ENCODE measurements at regions not wholly inside any gene's neighbourhood (a gene's known extent, or its start where the extent isn't known, plus 50 kb on each side); places are given as distances from the start of the nearest gene placed in this dataset.

- Histone ChIP-seq H3K27ac (no peak overlapping the region), H3K27me3 (peaks cover 0 to 7% (median 0%) of the 10 kb centered on the region in 9 donors), H3K9me3 (no peaks in the 10 kb centered on the region), H3K4me1 (peaks cover 0 to 1% (median 0%) of the 10 kb centered on the region in 12 donors), H3K4me3 (no peak overlapping the region), H3K36me3 (no peaks in the 10 kb centered on the region)
- intact Hi-C loops (cut with DNase I) = no loop called here
- no peak for DNase-seq
- 84 to 95% (median 92%) methylated on average over 3 of the region's 3 CpGs for WGBS, 4 donors
- ATAC-seq = no peak
- TF ChIP-seq, protein P1, sequence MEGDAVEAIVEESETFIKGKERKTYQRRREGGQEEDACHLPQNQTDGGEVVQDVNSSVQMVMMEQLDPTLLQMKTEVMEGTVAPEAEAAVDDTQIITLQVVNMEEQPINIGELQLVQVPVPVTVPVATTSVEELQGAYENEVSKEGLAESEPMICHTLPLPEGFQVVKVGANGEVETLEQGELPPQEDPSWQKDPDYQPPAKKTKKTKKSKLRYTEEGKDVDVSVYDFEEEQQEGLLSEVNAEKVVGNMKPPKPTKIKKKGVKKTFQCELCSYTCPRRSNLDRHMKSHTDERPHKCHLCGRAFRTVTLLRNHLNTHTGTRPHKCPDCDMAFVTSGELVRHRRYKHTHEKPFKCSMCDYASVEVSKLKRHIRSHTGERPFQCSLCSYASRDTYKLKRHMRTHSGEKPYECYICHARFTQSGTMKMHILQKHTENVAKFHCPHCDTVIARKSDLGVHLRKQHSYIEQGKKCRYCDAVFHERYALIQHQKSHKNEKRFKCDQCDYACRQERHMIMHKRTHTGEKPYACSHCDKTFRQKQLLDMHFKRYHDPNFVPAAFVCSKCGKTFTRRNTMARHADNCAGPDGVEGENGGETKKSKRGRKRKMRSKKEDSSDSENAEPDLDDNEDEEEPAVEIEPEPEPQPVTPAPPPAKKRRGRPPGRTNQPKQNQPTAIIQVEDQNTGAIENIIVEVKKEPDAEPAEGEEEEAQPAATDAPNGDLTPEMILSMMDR (IDR thresholded peaks at IDR 0.05) = no peak
- no peak for TF ChIP-seq POLR2A (IDR thresholded peaks at IDR 0.05)
These were observed 132.6 kb downstream of the THBS2 start for GRCh38 chr6:169121013-169121412.

- Histone ChIP-seq H3K9me3 (no peaks in the 10 kb centered on the region), H3K36me3 (no peaks in the 10 kb centered on the region), H3K27me3 (peaks cover 0 to 7% (median 0%) of the 10 kb centered on the region in 9 donors), H3K27ac (no peak overlapping the region), H3K4me3 (no peak overlapping the region), H3K4me1 (peaks cover 0 to 5% (median 0%) of the 10 kb centered on the region in 12 donors)
- ATAC-seq = no peak
- intact Hi-C loops (cut with DNase I) = no loop called here
- no peak for DNase-seq
- TF ChIP-seq POLR2A (IDR thresholded peaks at IDR 0.05) = no peak
- TF ChIP-seq, protein P1 (IDR thresholded peaks at IDR 0.05) = no peak
- 72 to 87% (median 78%) methylated on average over 1 of the region's 1 CpG for WGBS, 4 donors
These were observed 134.0 kb downstream of the THBS2 start for GRCh38 chr6:169119669-169120068.

- Histone ChIP-seq H3K4me3 (no peak overlapping the region), H3K27ac (no peak overlapping the region), H3K4me1 (peaks cover 0 to 5% (median 0%) of the 10 kb centered on the region in 12 donors), H3K27me3 (peaks cover 0 to 7% (median 0%) of the 10 kb centered on the region in 9 donors), H3K36me3 (no peaks in the 10 kb centered on the region), H3K9me3 (no peaks in the 10 kb centered on the region)
- DNase-seq (no peak), ATAC-seq (no peak)
- intact Hi-C loops (cut with DNase I) = no loop called here
- WGBS, 4 donors = 71 to 78% (median 73%) methylated on average over 7 of the region's 7 CpGs
- no peak for TF ChIP-seq POLR2A (IDR thresholded peaks at IDR 0.05)
- TF ChIP-seq, protein P1 (IDR thresholded peaks at IDR 0.05) = no peak
These were observed 135.3 kb downstream of the THBS2 start for GRCh38 chr6:169118346-169118830.

GRCh38 chr6:169117663-169118062, 136.0 kb downstream of the THBS2 start:
- no peaks in the 10 kb centered on the region for H3K9me3 ChIP-seq
- DNase-seq (no peak), ATAC-seq (no peak)
- TF ChIP-seq POLR2A (IDR thresholded peaks at IDR 0.05) = no peak
- TF ChIP-seq, protein P1 (IDR thresholded peaks at IDR 0.05) = no peak
- no peak overlapping the region for H3K27ac ChIP-seq
- peaks cover 0 to 5% (median 0%) of the 10 kb centered on the region in 12 donors for H3K4me1 ChIP-seq
- H3K27me3 ChIP-seq = peaks cover 0 to 7% (median 0%) of the 10 kb centered on the region in 9 donors
- H3K36me3 ChIP-seq = no peaks in the 10 kb centered on the region
- no peak overlapping the region for H3K4me3 ChIP-seq
- intact Hi-C loops (cut with DNase I) = no loop called here
- 76 to 83% (median 79%) methylated on average over 7 of the region's 7 CpGs for WGBS, 4 donors

All from heart left ventricle (tissue), 16 donors.